Heart right ventricle (tissue), 16 donors: ENCODE measurements at regions not wholly inside any gene's neighbourhood (a gene's known extent, or its start where the extent isn't known, plus 50 kb on each side); places are given as distances from the start of the nearest gene placed in this dataset.

Experiments
- ATAC-seq, 8 donors: fragments of 200-7000 bp; cut with Tn5 transposase; one replicate each; pipeline ENCODE4 v1.9.1; 2020; ENCODE audit warnings: mild to moderate bottlenecking in 8 of 8, moderate library complexity in 8 of 8, moderate number of reproducible peaks in 1 of 8
- DNase-seq, 2 donors: peaks; one replicate each; pipeline ENCODE4 v3.0.0-alpha.2; 2020
- H3K27ac ChIP-seq, 10 donors: fragments of 200-600 bp; sonication (generic) in 2 of 10; one replicate each; pipeline versions ENCODE4 v1.5.0 to v1.8.0; 2020 to 2022; ENCODE audit warnings: mild to moderate bottlenecking in 3 of 10
- H3K27me3 ChIP-seq, 7 donors: fragments of 200-600 bp; one replicate each; pipeline ENCODE4 v1.8.0; 2021 to 2022; ENCODE audit warnings: mild to moderate bottlenecking in 2 of 7
- H3K36me3 ChIP-seq, 9 donors: fragments of 200-600 bp; sonication (generic) in 1 of 9; one replicate each; pipeline versions ENCODE4 v1.5.0 to v1.8.0; 2020 to 2022; ENCODE audit warnings: mild to moderate bottlenecking in 2 of 9
- H3K4me1 ChIP-seq, 9 donors: fragments of 200-600 bp; sonication (generic) in 1 of 9; one replicate each; pipeline versions ENCODE4 v1.5.0 to v1.8.0; 2020 to 2022; ENCODE audit warnings: mild to moderate bottlenecking in 4 of 9
- H3K4me3 ChIP-seq, 10 donors: fragments of 200-600 bp; sonication (generic) in 2 of 10; one replicate each; pipeline versions ENCODE4 v1.5.0 to v1.8.0; 2020 to 2022; ENCODE audit warnings: mild to moderate bottlenecking in 7 of 10, moderate library complexity in 2 of 10
- H3K9me3 ChIP-seq, 11 donors: fragments of 200-600 bp in 10 of 11; sonication (generic) in 2 of 11; one replicate each; pipeline versions ENCODE4 v1.5.0 to v1.8.0; 2013 to 2022; ENCODE audit warnings: mild to moderate bottlenecking in 2 of 11, control low read depth in 1 of 11, moderate library complexity in 1 of 11
- CTCF ChIP-seq, 9 donors: fragments of 200-600 bp; sonication (generic) in 2 of 9; IDR thresholded peaks; one replicate each; pipeline versions ENCODE4 v1.5.0 to v1.8.0; 2021 to 2022; ENCODE audit warnings: antibody characterized with exemption in 9 of 9, mild to moderate bottlenecking in 5 of 9, moderate library complexity in 1 of 9
- WGBS, 2 donors: extraction: QIAGEN DNeasy Blood & Tissue Kit; methylation state at CpG; one replicate each; pipeline ENCODE4 v1.1.7; 2013; ENCODE audit warnings: inconsistent platforms in 1 of 2; 5-methylcytosine and 5-hydroxymethylcytosine counted together
- intact Hi-C, 10 donors: fragments of 100-400 bp; cut with DNase I; formaldehyde crosslinking; loops; one replicate each; pipeline versions ENCODE4 v1.11.1 to v1.14.2; 2022
- donor health status: Arrhythmogenic right ventricular cardiomyopathy.
- donor health status: ischemic (EF 13 %, LVEDD 7.1; RV severe dilation, severe dysfunction).
- donor health status: healthy with polysubstance abuse.
- donor health status: DM: no; HTN: yes; CAD: no.
- donor health status: DM: no; HTN: no; CAD: no.
- donor health status: ischemic (EF 25% LVEDD 6.9; RV normal size, moderate dysfunction).
- donor health status: ischemic (EF 25% LVEDD 5.7; RV mildly dilated, moderate dysfunction).
- donor health status: healthy.
- donor health status: DM: yes; HTN: yes; CAD: no.
- donor health status: Ischemic cardiomyopathy.
- donor health status: ischemic (EF 35%, LVEDD 5.7; RV mildly dilated, moderate dysfunction).
- donor health status: nonischemic (EF 11% LVEDD 7.7; RV severe dilation, severe dysfunction).
- donor health status: DM: yes; HTN: yes; CAD: no.
- donor health status: PGD.
- donor health status: ischemic (EF 29% LVEDD 5.4; RV normal size, mild dysfunction).
- donor health status: nonischemic (EF 23%, LVEDD 6.1; RV moderate dilation, normal function).

- no peak overlapping the region for H3K27ac ChIP-seq
- no peaks in the 10 kb centered on the region for H3K4me1 ChIP-seq
- intact Hi-C loops: no loop called here
- no peak overlapping the region for H3K4me3 ChIP-seq
- ATAC-seq (no peak), DNase-seq (no peak)
- WGBS, 2 donors: 71 to 73% methylated on average over 6 of the region's 6 CpGs
- no peak for TF ChIP-seq CTCF (IDR thresholded peaks at IDR 0.05)
- no peaks in the 10 kb centered on the region for H3K9me3 ChIP-seq
- H3K36me3 ChIP-seq: no peaks in the 10 kb centered on the region
- H3K27me3 ChIP-seq: peaks cover 0 to 45% (median 21%) of the 10 kb centered on the region in 7 donors
These were observed 82.3 kb downstream of the MYCN start for GRCh38 chr2:16022548-16023240.

GRCh38 chr2:16021611-16022363, 81.4 kb downstream of the MYCN start:
- H3K27ac ChIP-seq: no peak overlapping the region
- intact Hi-C loops: no loop called here

GRCh38 chr2:16020389-16021008, 80.1 kb downstream of the MYCN start:
- no peak for TF ChIP-seq CTCF (IDR thresholded peaks at IDR 0.05)
- DNase-seq (no peak), ATAC-seq (no peak)
- 75 to 78% methylated on average over 5 of the region's 5 CpGs for WGBS, 2 donors
- H3K4me3 ChIP-seq: no peak overlapping the region
- H3K36me3 ChIP-seq: no peaks in the 10 kb centered on the region
- intact Hi-C loops: no loop called here
- H3K9me3 ChIP-seq: no peaks in the 10 kb centered on the region
- no peaks in the 10 kb centered on the region for H3K4me1 ChIP-seq
- peaks cover 0 to 57% (median 28%) of the 10 kb centered on the region in 7 donors for H3K27me3 ChIP-seq
- no peak overlapping the region for H3K27ac ChIP-seq

More at GRCh38 chr2:16021611-16022363, 81.4 kb downstream of the MYCN start:
- Histone ChIP-seq H3K9me3 (no peaks in the 10 kb centered on the region), H3K27me3 (peaks cover 0 to 53% (median 21%) of the 10 kb centered on the region in 7 donors), H3K4me1 (no peaks in the 10 kb centered on the region), H3K36me3 (no peaks in the 10 kb centered on the region), H3K4me3 (no peak overlapping the region)
- 58 to 60% methylated on average over 4 of the region's 4 CpGs for WGBS, 2 donors
- DNase-seq: no peak
- no peak for ATAC-seq
- TF ChIP-seq CTCF (IDR thresholded peaks at IDR 0.05): no peak

- H3K9me3 ChIP-seq: no peaks in the 10 kb centered on the region
- intact Hi-C loops: no loop called here
- no peaks in the 10 kb centered on the region for H3K36me3 ChIP-seq
- no peak overlapping the region for H3K4me3 ChIP-seq
- ATAC-seq (no peak), DNase-seq (no peak)
- H3K4me1 ChIP-seq: no peaks in the 10 kb centered on the region
- H3K27ac ChIP-seq: no peak overlapping the region
- WGBS, 2 donors: 84 to 88% methylated on average over 4 of the region's 4 CpGs
- peaks cover 0 to 64% (median 35%) of the 10 kb centered on the region in 7 donors for H3K27me3 ChIP-seq
- no peak for TF ChIP-seq CTCF (IDR thresholded peaks at IDR 0.05)
These were observed 79.4 kb downstream of the MYCN start for GRCh38 chr2:16019617-16020351.
